ENCODE measurements at regions not wholly inside any gene's neighbourhood (a gene's known extent, or its start where the extent isn't known, plus 50 kb on each side); places are given as distances from the start of the nearest gene placed in this dataset.

GRCh38 chr11:109867784-109868183 lies 225.4 kb upstream of the ZC3H12C start:
- TF ChIP-seq EZH2 (IDR thresholded peaks at IDR 0.05), result no peak
- no peak for TF ChIP-seq EZH2phosphoT487 (IDR thresholded peaks at IDR 0.05)
- no peak for TF ChIP-seq CTCF (IDR thresholded peaks at IDR 0.05)
- Mint-ChIP-seq H3K27me3 (ENCODE audit: insufficient read depth, low read depth) (peaks cover 2% of the 10 kb centered on the region), H3K36me3 (peaks cover under 1% of the 10 kb centered on the region), H3K4me1 (peaks cover 37% of the 10 kb centered on the region), H3K9me3 (peaks cover 6% of the 10 kb centered on the region), H3K4me3 (no peak overlapping the region), H3K27ac (no peak overlapping the region)
- no peak overlapping the region for H3K4me3 ChIP-seq
- H3K9ac ChIP-seq, result no peak overlapping the region
- H2AFZ ChIP-seq (replicated peaks), result no peak overlapping the region
- no peaks in the 10 kb centered on the region for H3K27me3 ChIP-seq
- H3K79me2 ChIP-seq (ENCODE audit: low read depth), result no peaks in the 10 kb centered on the region
- DNase-seq (ENCODE audit: low spot score), result no peak
- no peaks in the 10 kb centered on the region for H3K9me3 ChIP-seq (ENCODE audit: low read depth)
- H3K4me1 ChIP-seq, result peaks cover 6% of the 10 kb centered on the region
- no peaks in the 10 kb centered on the region for H3K36me3 ChIP-seq
- no peak overlapping the region for H3K27ac ChIP-seq
- no peaks in the 10 kb centered on the region for H3F3A ChIP-seq (ENCODE audit: low read depth)
- H3K4me2 ChIP-seq, result no peak overlapping the region
- H4K20me1 ChIP-seq (ENCODE audit: low read depth), result no peaks in the 10 kb centered on the region

GRCh38 chr11:109869536-109869935 lies 223.7 kb upstream of the ZC3H12C start:
- Histone ChIP-seq H3K9me3 (ENCODE audit: low read depth) (no peaks in the 10 kb centered on the region), H3K9ac (no peak overlapping the region), H3K27ac (no peak overlapping the region), H4K20me1 (ENCODE audit: low read depth) (no peaks in the 10 kb centered on the region), H3K27me3 (no peaks in the 10 kb centered on the region), H3F3A (ENCODE audit: low read depth) (no peaks in the 10 kb centered on the region), H3K4me2 (no peak overlapping the region), H3K79me2 (ENCODE audit: low read depth) (no peaks in the 10 kb centered on the region), H3K4me3 (no peak overlapping the region), H3K36me3 (no peaks in the 10 kb centered on the region), H2AFZ (replicated peaks) (no peak overlapping the region), H3K4me1 (no peaks in the 10 kb centered on the region)
- DNase-seq (ENCODE audit: low spot score), result no peak
- Mint-ChIP-seq H3K36me3 (peaks cover 2% of the 10 kb centered on the region), H3K27me3 (ENCODE audit: insufficient read depth, low read depth) (peaks cover 2% of the 10 kb centered on the region), H3K4me3 (no peak overlapping the region), H3K9me3 (peaks cover 9% of the 10 kb centered on the region), H3K4me1 (peaks cover 21% of the 10 kb centered on the region), H3K27ac (no peak overlapping the region)
- TF ChIP-seq EZH2 (IDR thresholded peaks at IDR 0.05) (no peak), EZH2phosphoT487 (IDR thresholded peaks at IDR 0.05) (no peak), CTCF (IDR thresholded peaks at IDR 0.05) (no peak)

- no peak overlapping the region for H3K27ac Mint-ChIP-seq
- H2AFZ ChIP-seq (replicated peaks), result no peak overlapping the region
- no peak overlapping the region for H3K4me3 Mint-ChIP-seq
Measured at GRCh38 chr11:109870297-109870696, 222.9 kb upstream of the ZC3H12C start.

More at GRCh38 chr11:109870297-109870696, 222.9 kb upstream of the ZC3H12C start:
- Histone ChIP-seq H3K27me3 (no peaks in the 10 kb centered on the region), H3K4me1 (no peaks in the 10 kb centered on the region), H3K36me3 (no peaks in the 10 kb centered on the region), H3K9me3 (ENCODE audit: low read depth) (no peaks in the 10 kb centered on the region), H3K4me3 (no peak overlapping the region), H3K79me2 (ENCODE audit: low read depth) (no peaks in the 10 kb centered on the region), H3F3A (ENCODE audit: low read depth) (no peaks in the 10 kb centered on the region), H3K27ac (no peak overlapping the region), H3K4me2 (no peak overlapping the region), H3K9ac (no peak overlapping the region), H4K20me1 (ENCODE audit: low read depth) (no peaks in the 10 kb centered on the region)
- TF ChIP-seq CTCF (IDR thresholded peaks at IDR 0.05) (no peak), EZH2 (IDR thresholded peaks at IDR 0.05) (no peak), EZH2phosphoT487 (IDR thresholded peaks at IDR 0.05) (no peak)
- H3K27me3 Mint-ChIP-seq (ENCODE audit: insufficient read depth, low read depth), result peaks cover 2% of the 10 kb centered on the region
- peaks cover 13% of the 10 kb centered on the region for H3K4me1 Mint-ChIP-seq
- no peak for DNase-seq (ENCODE audit: low spot score)
- H3K9me3 Mint-ChIP-seq, result peaks cover 9% of the 10 kb centered on the region
- peaks cover 2% of the 10 kb centered on the region for H3K36me3 Mint-ChIP-seq
